GM12878 (cell line): ENCODE measurements at regions not wholly inside any gene's neighbourhood (a gene's known extent, or its start where the extent isn't known, plus 50 kb on each side); places are given as distances from the start of the nearest gene placed in this dataset.

ENCODE experiments used
- ATAC-seq: fragments of 200-7000 bp; cut with Tn5 transposase; 3 replicates; pipeline ENCODE4 v1.9.1; 2020; ENCODE audit warnings: mild to moderate bottlenecking, moderate library complexity
- BruUV-seq: library from RNA; stranded (reverse); fragments of 400-500 nt; replicated peaks from 2 replicates; lab custom pipeline; 2021; lab: Mats Ljungman, UMichigan
- CTCF ChIA-PET: fragments of 300-600 bp; sonication (Branson Sonifier 250); formaldehyde crosslinking; extraction: SDS; loops from one replicate; lab custom pipeline; 2021; ENCODE audit warnings: inconsistent platforms; lab: Yijun Ruan, JAX
- POLR2A ChIA-PET: fragments of 350-600 bp; formaldehyde crosslinking; extraction: SDS; loops from one replicate; lab custom pipeline; 2021; ENCODE audit warnings: inconsistent platforms; lab: Charles Lee
- RAD21 ChIA-PET: fragments of 300-600 bp; sonication (Branson Sonifier 250); formaldehyde crosslinking; loops from one replicate; lab custom pipeline; 2023; ENCODE audit warnings: antibody characterized with exemption; ENCODE audit not compliant: unreplicated experiment; lab: Charles Lee
- SMC1A ChIA-PET: fragments of 300-600 bp; sonication (Branson Sonifier 250); formaldehyde crosslinking; loops from one replicate; lab custom pipeline; 2023; ENCODE audit not compliant: unreplicated experiment, uncharacterized antibody; lab: Charles Lee
- DNase-seq: peaks from one replicate; pipeline ENCODE4 v3.0.0-alpha.2; 2011; ENCODE audit warnings: low read depth, low spot score
- FAIRE-seq: peaks from 3 replicates; lab custom pipeline; 2011; peaks lifted over from hg19 to GRCh38; lab: Jason Lieb, UNC
- H2AFZ ChIP-seq: 2 replicates; pipeline ENCODE4 v1.6.0; 2011; ENCODE audit warnings: low read depth, low read length, control low read depth; ENCODE audit not compliant: control insufficient read depth
- H3K27ac ChIP-seq: 2 replicates; pipeline ENCODE4 v1.5.1; 2011; ENCODE audit warnings: control low read depth; ENCODE audit not compliant: control insufficient read depth, insufficient read depth
- H3K27me3 ChIP-seq, 2 experiments: replicated peaks in 1 of 2; 2 replicates each; pipeline versions ENCODE4 v1.6.0 to v1.6.1; 2011; ENCODE audit warnings: low read length in 1 of 2; ENCODE audit not compliant: control insufficient read depth in 2 of 2, insufficient read depth in 2 of 2
- H3K36me3 ChIP-seq, 2 experiments: 2 replicates each; pipeline ENCODE4 v1.5.1; 2011; ENCODE audit warnings: low read length in 1 of 2; ENCODE audit not compliant: control insufficient read depth in 2 of 2, insufficient read depth in 2 of 2
- H3K4me1 ChIP-seq: 2 replicates; pipeline ENCODE4 v1.6.1; 2011; ENCODE audit warnings: mild to moderate bottlenecking, low read length, moderate library complexity, mixed read lengths; ENCODE audit not compliant: control insufficient read depth, insufficient read depth
- H3K4me2 ChIP-seq: 2 replicates; pipeline ENCODE4 v1.6.0; 2011; ENCODE audit warnings: control low read depth; ENCODE audit not compliant: control insufficient read depth, insufficient read depth
- H3K4me3 ChIP-seq: fragments of 200-600 bp; sonication (generic); 2 replicates; pipeline ENCODE4 v1.5.1; 2016
- H3K79me2 ChIP-seq: 2 replicates; pipeline ENCODE4 v1.6.0; 2011; ENCODE audit warnings: low read length; ENCODE audit not compliant: control insufficient read depth, insufficient read depth
- H3K9ac ChIP-seq: 2 replicates; pipeline ENCODE4 v1.8.0; 2011; ENCODE audit warnings: low read length, control low read depth, mixed read lengths; ENCODE audit not compliant: control insufficient read depth, insufficient read depth
- H3K9me3 ChIP-seq: replicated peaks from 3 replicates; pipeline ENCODE4 v1.5.1; 2011; ENCODE audit warnings: mild to moderate bottlenecking, low read length; ENCODE audit not compliant: control insufficient read depth, insufficient read depth
- H4K20me1 ChIP-seq: 2 replicates; pipeline ENCODE4 v1.6.0; 2011; ENCODE audit not compliant: control insufficient read depth, insufficient read depth
- DPF2 ChIP-seq: fragments of 450-650 bp; IDR thresholded peaks from 2 replicates; pipeline ENCODE4 v1.6.1; 2017; ENCODE audit warnings: mild to moderate bottlenecking
- FOS ChIP-seq: IDR thresholded peaks from 3 replicates; pipeline ENCODE4 v1.6.1; 2011; ENCODE audit warnings: borderline replicate concordance; ENCODE audit not compliant: insufficient read length; ENCODE audit errors: extremely low read depth
- LARP7 ChIP-seq: fragments of 450-650 bp; IDR thresholded peaks from 2 replicates; pipeline ENCODE4 v1.6.1; 2017; ENCODE audit warnings: mild to moderate bottlenecking
- MEF2B ChIP-seq: fragments of 450-650 bp; IDR thresholded peaks from 2 replicates; pipeline ENCODE4 v1.6.1; 2018; ENCODE audit warnings: mild to moderate bottlenecking, moderate library complexity; ENCODE audit not compliant: partially characterized antibody, poor library complexity, severe bottlenecking
- MYB ChIP-seq: fragments of 150-350 bp; IDR thresholded peaks from 2 replicates; pipeline ENCODE4 v1.6.1; 2014; ENCODE audit warnings: mild to moderate bottlenecking, low read depth, low read length, borderline replicate concordance
- NBN ChIP-seq: fragments of 450-650 bp; IDR thresholded peaks from 2 replicates; pipeline ENCODE4 v1.6.1; 2016
- NFXL1 ChIP-seq: fragments of 450-650 bp; IDR thresholded peaks from 2 replicates; pipeline ENCODE4 v1.6.1; 2017; ENCODE audit warnings: antibody characterized with exemption, mild to moderate bottlenecking, borderline replicate concordance
- NFYB ChIP-seq: IDR thresholded peaks from 2 replicates; pipeline ENCODE4 v1.6.1; 2011; ENCODE audit warnings: low read depth, mild to moderate bottlenecking, low read length, improper control_type of control experiment, moderate library complexity; ENCODE audit not compliant: insufficient read depth
- NR2F1 ChIP-seq: fragments of 450-650 bp; conservative IDR thresholded peaks from 2 replicates; pipeline ENCODE4 v1.6.1; 2017; ENCODE audit warnings: mild to moderate bottlenecking
- POLR2A ChIP-seq: IDR thresholded peaks from 2 replicates; pipeline ENCODE4 v1.6.1; 2011; ENCODE audit warnings: low read depth, mild to moderate bottlenecking, low read length
- RCOR1 ChIP-seq: conservative IDR thresholded peaks from 2 replicates; pipeline ENCODE4 v1.6.1; 2012; ENCODE audit warnings: low read depth, low read length, improper control_type of control experiment
- SREBF2 ChIP-seq: IDR thresholded peaks from 2 replicates; pipeline ENCODE4 v1.6.1; 2012; ENCODE audit warnings: mild to moderate bottlenecking, low read length
- WGBS: methylation state at CpG from one replicate; pipeline ENCODE4 v1.1.6; 2016; ENCODE audit warnings: low lambda C conversion rate; ENCODE audit not compliant: insufficient replicate concordance, insufficient coverage; ENCODE audit errors: missing lambda C conversion rate; 5-methylcytosine and 5-hydroxymethylcytosine counted together
- in situ Hi-C: fragments of 300-500 bp; cut with MboI; formaldehyde crosslinking; loops from 9 replicates; pipeline ENCODE4 v1.14.3; 2018; ENCODE audit warnings: mixed read lengths
- intact Hi-C: fragments of 100-400 bp; cut with micrococcal nuclease; formaldehyde crosslinking; loops from one replicate; pipeline ENCODE4 v1.14.2; 2022; ENCODE audit not compliant: unreplicated experiment
- TF ChIP-seq, protein P1 (sequence below): fragments of 450-650 bp; IDR thresholded peaks from 2 replicates; pipeline ENCODE4 v1.6.1; 2014; ENCODE audit warnings: mild to moderate bottlenecking

DNA sequence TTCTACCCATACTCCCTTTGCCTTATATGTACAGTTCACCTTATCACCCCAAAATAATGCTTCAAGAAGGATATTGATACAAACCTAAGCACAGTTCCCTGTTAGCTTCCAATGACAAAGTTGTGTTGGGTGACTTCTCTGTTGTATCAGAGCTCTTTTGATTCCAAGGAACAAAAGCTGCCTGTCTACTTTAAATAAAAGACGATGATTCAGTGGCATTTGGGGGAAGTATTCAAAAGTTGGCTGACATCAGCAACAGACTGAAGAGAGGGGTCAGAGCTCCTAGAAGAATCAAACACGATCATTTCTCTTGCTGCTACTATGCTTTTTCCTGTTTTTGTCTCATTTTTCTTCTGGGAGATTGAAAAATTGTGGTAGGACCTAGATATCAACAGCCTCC is 69.4 kb upstream of the CA10 start:
- Histone ChIP-seq H3K27me3 (no peaks in the 10 kb centered on the region), H3K27ac (no peak overlapping the region), H3K4me3 (no peak overlapping the region), H3K4me2 (no peak overlapping the region), H4K20me1 (no peaks in the 10 kb centered on the region), H3K79me2 (no peaks in the 10 kb centered on the region), H2AFZ (no peak overlapping the region)
- no peak for DNase-seq
- SMC1A ChIA-PET: no interaction called here
- intact Hi-C loops: no loop called here
- 17% methylated on average over 2 of the region's 2 CpGs for WGBS
- no TSS peak for BruUV-seq
- in situ Hi-C loops: no loop called here
- RAD21 ChIA-PET: no interaction called here
- TF ChIP-seq DPF2 (no peak), MYB (no peak), NBN (no peak), POLR2A (no peak), SREBF2 (no peak), FOS (no peak), LARP7 (no peak), NFXL1 (no peak), MEF2B (no peak), NFYB (no peak), RCOR1 (no peak), NR2F1 (no peak)
- TF ChIP-seq, protein P1, sequence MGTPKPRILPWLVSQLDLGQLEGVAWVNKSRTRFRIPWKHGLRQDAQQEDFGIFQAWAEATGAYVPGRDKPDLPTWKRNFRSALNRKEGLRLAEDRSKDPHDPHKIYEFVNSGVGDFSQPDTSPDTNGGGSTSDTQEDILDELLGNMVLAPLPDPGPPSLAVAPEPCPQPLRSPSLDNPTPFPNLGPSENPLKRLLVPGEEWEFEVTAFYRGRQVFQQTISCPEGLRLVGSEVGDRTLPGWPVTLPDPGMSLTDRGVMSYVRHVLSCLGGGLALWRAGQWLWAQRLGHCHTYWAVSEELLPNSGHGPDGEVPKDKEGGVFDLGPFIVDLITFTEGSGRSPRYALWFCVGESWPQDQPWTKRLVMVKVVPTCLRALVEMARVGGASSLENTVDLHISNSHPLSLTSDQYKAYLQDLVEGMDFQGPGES: no peak
- TF ChIP-seq, all 136 proteins: peak for 0
- no peaks in the 10 kb centered on the region for H3K36me3 ChIP-seq
- H3K9me3 ChIP-seq: no peaks in the 10 kb centered on the region
- ATAC-seq: no peak
- no peak for FAIRE-seq
- ChIA-PET CTCF (no interaction called here), POLR2A (no interaction called here)
- no peak overlapping the region for H3K9ac ChIP-seq
- no peaks in the 10 kb centered on the region for H3K4me1 ChIP-seq
